SK-N-SH (cell line): ENCODE measurements at regions not wholly inside any gene's neighbourhood (a gene's known extent, or its start where the extent isn't known, plus 50 kb on each side); places are given as distances from the start of the nearest gene placed in this dataset.

ENCODE experiments used
- EZH2phosphoT487 ChIP-seq: fragments of 200-600 bp; sonication (generic); IDR thresholded peaks from 2 replicates; pipeline ENCODE4 v1.6.1; 2017; ENCODE audit warnings: low read depth, mixed run types, mild to moderate bottlenecking, antibody characterized with exemption, moderate library complexity, borderline replicate concordance
- JUND ChIP-seq: IDR thresholded peaks from 2 replicates; pipeline ENCODE4 v1.4.0; 2012
- MEF2A ChIP-seq: IDR thresholded peaks from 2 replicates; pipeline ENCODE4 v1.4.0; 2012; ENCODE audit warnings: low read depth, borderline replicate concordance
- MXI1 ChIP-seq: IDR thresholded peaks from 2 replicates; pipeline ENCODE4 v1.6.1; 2012; ENCODE audit warnings: mild to moderate bottlenecking, low read depth, low read length, improper control_type of control experiment
- NRF1 ChIP-seq: IDR thresholded peaks from 2 replicates; pipeline ENCODE4 v1.6.1; 2012; ENCODE audit warnings: low read depth, mild to moderate bottlenecking, low read length
- POLR2AphosphoS5 ChIP-seq: IDR thresholded peaks from 2 replicates; pipeline ENCODE4 v1.6.1; 2012; ENCODE audit warnings: low read depth, low read length
- RAD21 ChIP-seq: IDR thresholded peaks from 2 replicates; pipeline ENCODE4 v1.6.1; 2012; ENCODE audit warnings: mild to moderate bottlenecking, low read length
- YY1 ChIP-seq: IDR thresholded peaks from 2 replicates; pipeline ENCODE4 v1.4.0; 2012; ENCODE audit warnings: low read depth, mild to moderate bottlenecking
- TF ChIP-seq, protein P1 (sequence below): IDR thresholded peaks from 2 replicates; pipeline ENCODE4 v1.4.0; 2012; ENCODE audit warnings: low read depth
- TF ChIP-seq, protein P2 (sequence below): fragments of 150-350 bp; IDR thresholded peaks from 2 replicates; pipeline ENCODE4 v1.6.1; 2017; ENCODE audit warnings: antibody characterized with exemption, low read length, low read depth, borderline replicate concordance
- TF ChIP-seq, protein P3 (sequence below): fragments of 200-600 bp; sonication (generic); IDR thresholded peaks from 2 replicates; pipeline ENCODE4 v1.6.1; 2017; ENCODE audit warnings: antibody characterized with exemption, mild to moderate bottlenecking, moderate library complexity

DNA sequence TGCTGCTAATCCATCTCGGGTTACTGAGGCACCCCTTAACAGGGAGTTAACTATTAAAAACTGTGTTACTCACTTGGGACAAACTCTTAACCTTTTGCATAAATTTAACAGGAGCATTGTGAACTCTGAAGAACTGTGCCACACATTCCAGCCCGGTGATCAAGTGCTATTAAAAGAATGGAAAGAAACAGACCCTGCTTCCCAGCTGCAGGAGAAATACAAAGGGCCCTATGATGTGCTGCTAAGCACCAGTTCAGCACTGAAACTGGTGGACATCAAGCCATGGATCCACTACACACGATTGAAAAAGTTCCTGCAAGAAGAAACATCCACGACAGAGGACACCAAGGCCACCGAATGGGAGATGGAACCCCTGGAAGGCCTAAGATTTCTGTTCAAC is 114.7 kb upstream of the PLCL2 start:
- TF ChIP-seq, protein P1, sequence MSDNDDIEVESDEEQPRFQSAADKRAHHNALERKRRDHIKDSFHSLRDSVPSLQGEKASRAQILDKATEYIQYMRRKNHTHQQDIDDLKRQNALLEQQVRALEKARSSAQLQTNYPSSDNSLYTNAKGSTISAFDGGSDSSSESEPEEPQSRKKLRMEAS = no peak
- TF ChIP-seq RAD21 = no peak
- TF ChIP-seq, protein P2, sequence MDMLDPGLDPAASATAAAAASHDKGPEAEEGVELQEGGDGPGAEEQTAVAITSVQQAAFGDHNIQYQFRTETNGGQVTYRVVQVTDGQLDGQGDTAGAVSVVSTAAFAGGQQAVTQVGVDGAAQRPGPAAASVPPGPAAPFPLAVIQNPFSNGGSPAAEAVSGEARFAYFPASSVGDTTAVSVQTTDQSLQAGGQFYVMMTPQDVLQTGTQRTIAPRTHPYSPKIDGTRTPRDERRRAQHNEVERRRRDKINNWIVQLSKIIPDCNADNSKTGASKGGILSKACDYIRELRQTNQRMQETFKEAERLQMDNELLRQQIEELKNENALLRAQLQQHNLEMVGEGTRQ = no peak
- TF ChIP-seq, protein P3, sequence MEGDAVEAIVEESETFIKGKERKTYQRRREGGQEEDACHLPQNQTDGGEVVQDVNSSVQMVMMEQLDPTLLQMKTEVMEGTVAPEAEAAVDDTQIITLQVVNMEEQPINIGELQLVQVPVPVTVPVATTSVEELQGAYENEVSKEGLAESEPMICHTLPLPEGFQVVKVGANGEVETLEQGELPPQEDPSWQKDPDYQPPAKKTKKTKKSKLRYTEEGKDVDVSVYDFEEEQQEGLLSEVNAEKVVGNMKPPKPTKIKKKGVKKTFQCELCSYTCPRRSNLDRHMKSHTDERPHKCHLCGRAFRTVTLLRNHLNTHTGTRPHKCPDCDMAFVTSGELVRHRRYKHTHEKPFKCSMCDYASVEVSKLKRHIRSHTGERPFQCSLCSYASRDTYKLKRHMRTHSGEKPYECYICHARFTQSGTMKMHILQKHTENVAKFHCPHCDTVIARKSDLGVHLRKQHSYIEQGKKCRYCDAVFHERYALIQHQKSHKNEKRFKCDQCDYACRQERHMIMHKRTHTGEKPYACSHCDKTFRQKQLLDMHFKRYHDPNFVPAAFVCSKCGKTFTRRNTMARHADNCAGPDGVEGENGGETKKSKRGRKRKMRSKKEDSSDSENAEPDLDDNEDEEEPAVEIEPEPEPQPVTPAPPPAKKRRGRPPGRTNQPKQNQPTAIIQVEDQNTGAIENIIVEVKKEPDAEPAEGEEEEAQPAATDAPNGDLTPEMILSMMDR = no peak
- no peak for TF ChIP-seq POLR2AphosphoS5
- no peak for TF ChIP-seq EZH2phosphoT487
- TF ChIP-seq JUND = no peak
- no peak for TF ChIP-seq NRF1
- TF ChIP-seq MEF2A = no peak
- TF ChIP-seq MXI1 = no peak
- TF ChIP-seq YY1 = no peak
